HK-2 (cell line): ENCODE measurements at regions not wholly inside any gene's neighbourhood (a gene's known extent, or its start where the extent isn't known, plus 50 kb on each side); places are given as distances from the start of the nearest gene placed in this dataset.

Source experiments
- DNase-seq: peaks from one replicate; pipeline ENCODE4 v3.0.0-alpha.2; 2018; ENCODE audit not compliant: unreplicated experiment

DNA sequence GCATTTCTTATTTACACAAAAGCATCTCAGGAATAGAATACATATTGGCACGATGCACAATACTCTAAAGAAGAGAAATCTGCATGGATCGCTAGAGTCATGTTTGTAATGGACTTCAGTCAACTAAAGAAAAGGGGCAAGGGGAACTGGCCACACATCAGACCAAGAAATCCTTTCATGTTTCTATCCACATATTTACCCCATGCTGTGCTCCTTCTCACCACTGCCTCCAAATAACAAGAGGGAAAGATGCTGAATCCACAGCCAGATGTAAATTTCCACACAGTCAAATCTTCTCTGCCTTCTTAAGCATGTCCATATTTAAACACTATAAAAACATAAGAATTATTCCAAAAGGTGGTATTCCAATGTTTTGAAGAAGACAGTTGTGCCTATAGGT, 67.6 kb downstream of the COX18 start:
- no peak for DNase-seq

- peak; percentile 79 for DNase-seq
Observed at GRCh38 chr4:72997409-72997808, 72.1 kb downstream of the COX18 start.

DNA sequence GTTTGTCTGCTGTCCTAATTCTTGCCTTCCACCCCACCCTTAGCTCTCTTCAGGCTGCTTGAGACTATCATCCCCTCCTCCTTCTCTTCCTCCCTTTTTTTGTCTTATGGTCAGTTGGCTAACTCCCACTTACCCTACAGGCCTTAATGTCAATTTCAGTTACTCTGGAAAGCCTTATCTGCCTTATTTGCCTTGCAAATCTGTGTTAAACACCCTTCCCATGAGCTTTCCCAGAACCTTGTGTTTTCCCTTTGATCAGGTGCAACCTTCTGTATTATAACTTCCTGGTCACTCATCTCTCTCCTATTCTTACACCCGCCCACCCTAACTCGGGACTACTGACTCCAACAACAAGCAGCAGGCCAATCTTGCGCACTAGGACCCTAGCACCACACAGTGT, 74.8 kb downstream of the COX18 start:
- no peak for DNase-seq

GRCh38 chr4:72993876-72994275, 75.6 kb downstream of the COX18 start:
- DNase-seq = no peak

DNA sequence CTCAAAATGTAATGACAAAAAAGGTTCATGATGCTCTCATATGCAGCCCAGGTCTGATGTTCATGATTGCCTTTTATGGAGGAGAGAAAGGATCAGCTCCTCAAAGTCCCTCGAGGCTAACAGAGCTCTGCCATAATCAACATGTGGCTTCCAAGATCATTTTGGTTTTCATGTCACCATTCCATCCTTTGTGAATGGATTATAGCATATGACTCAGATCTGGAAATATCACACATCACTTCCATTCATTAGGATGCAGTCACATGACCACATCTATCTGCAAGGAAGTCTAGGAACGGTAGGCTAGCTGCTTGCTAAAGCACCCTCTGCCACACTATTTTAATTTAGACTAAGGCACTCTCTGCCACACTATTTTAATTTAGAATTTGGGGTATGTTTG, 77.6 kb downstream of the COX18 start:
- DNase-seq = no peak

DNA sequence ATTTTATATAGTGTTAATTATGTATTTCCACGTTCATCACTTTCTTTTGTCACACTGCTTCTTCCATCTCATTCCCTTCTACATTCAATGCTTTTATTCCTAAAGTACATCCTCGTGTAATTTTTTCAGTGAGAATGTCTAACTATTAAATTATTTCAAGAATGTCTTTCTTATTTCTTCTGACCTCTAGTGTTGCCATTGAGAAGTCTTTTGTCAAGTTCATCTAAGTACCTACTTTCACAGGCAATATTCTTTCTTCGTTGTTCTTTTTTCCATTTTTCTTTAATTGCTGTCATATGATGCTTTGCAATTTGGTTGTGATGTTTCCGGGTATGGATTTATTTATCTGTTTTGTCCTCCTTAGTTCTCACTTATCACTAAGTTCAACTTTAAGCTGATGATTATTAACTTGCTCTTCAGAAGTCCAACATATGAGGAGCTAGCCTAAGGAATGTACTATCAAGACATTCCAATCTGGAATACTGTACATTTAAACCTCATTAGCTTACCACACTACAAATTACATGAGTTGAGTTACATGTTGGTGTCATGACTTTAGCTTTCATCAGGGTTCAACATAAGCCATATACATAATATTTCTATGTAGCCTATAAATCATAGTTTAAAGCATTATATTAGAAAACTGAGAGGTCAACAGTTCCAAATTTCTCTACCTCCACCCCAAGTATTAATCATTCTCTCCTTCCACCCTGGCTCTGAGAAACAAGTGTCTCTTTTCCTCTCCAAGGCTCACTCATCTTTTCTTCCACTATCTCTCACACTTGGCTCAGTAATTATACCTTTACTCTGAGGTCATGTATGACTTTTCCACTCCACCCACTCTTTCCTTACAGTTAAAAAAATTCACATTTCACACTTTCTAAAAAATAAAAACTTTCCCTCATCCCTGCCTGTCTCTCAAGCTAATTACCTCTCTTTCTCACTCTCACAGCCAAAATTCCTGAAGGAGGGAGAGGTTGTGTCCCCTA, 81.5 kb downstream of the COX18 start:
- DNase-seq = no peak

- no peak for DNase-seq
Observed at GRCh38 chr4:72984351-72984750, 85.2 kb downstream of the COX18 start.

DNA sequence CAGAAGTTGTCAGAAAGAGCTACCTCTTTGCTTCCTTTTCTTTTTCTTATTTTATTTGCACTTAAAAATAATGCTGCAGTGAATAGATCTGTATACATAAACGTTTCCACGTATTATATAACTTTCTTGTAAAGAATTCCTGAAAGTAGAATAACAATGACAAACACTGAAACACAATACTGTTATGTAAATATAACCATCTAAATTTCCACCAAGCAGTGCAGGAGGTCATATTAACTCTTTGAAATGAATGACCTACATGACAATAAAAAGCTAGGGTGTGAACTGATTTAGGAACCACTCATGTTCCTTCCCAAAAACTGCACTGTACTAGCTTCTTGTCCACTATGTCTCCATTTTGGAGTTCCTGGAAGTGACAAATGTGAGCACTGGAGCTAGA, 85.8 kb downstream of the COX18 start:
- DNase-seq = no peak

DNA sequence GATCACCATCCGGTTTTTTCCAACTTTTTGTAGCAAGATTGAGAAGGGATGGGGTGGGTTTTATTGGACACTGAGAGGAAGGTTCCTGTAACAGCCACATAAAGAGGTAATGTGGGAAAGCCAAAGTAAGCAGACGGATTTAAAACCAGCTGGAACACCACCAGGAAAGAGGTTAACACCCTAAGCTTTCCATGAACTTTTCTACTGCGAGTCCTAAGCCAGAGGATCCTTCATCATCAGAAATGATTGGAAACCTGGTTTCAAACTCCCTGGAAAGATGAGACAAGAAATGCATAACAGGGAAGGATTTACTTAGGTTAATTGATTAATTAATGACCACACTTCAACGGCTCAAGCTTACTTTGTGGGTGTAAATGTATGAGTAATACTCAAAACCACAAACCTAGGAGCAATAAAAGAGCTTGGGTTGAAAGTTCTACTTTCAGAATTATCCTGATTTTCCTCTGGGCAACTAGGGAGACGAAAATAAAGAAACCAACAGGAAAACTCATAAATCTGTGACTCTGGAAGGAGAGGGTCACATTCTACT, 91.5 kb downstream of the COX18 start:
- no peak for DNase-seq

DNA sequence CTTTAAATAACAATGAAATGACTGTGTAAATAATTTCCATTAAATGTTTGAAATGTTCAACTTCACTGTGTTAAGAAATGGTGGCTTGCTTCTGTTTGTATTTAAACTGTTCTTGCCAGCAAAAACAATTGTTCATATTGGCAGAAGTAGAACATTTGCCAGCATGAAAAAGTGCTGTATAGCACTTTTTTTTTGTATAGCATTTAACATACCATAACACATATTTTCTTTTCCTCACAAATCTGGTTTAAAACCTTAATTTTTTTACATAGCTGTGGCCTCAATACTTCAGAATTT, 94.1 kb downstream of the COX18 start:
- DNase-seq = no peak

DNA sequence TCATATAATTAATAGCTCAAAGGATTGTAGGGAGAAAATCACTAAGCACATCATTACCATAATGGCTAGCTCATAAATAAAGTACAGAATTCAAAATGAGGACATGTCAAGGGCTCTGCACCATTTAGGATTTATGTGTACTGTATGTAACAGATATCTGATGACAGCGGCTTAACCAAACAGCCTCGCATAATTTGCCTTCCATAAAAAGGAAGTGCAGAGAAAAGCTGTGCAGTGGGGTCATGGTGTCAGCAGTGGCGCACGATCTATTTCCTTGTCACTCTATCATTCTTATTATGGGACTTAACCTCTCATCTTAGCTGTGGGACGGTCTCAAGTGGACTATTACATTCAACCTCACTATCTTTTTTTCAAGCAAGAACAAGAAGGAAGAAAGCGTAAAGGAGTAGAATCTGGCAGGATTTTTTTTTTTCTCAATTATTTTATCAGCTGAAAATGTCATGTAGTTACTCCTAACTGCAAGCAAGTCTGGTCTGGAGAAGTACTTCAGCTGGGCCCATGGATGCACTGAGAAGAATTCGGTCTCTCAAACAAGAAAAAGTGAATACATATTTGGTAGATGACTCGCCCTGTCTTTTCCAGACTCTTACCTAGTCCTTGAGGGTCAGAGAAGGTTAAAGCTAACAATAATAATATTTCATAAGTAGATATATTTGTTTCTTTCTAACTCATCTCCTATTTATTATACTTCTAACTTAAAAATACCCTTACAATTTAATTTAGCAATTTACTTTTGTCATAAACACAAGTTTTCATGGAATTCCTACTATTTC, 94.6 kb downstream of the COX18 start:
- no peak for DNase-seq

- DNase-seq = peak; percentile 39
Observed at GRCh38 chr4:72971572-72971971, 97.9 kb downstream of the COX18 start.

DNA sequence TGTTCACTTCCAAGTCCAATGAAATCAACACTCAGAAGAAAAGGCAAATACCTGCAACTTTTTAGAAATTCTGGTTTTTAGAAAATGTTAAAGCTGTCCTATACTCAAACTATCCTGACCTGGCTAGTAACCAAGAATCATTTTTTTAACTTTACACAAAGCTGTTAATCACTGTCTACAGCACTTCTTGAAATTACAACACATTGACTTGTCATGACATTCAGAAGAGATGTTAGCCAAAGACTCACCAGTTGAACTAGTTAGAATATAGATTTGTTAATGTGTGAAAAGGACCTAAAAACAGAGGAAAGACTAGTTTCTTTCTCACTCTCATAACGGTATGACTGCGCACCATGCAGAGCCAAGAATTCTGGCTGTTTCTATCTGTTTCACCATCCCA, 98.8 kb downstream of the COX18 start:
- DNase-seq = no peak

DNA sequence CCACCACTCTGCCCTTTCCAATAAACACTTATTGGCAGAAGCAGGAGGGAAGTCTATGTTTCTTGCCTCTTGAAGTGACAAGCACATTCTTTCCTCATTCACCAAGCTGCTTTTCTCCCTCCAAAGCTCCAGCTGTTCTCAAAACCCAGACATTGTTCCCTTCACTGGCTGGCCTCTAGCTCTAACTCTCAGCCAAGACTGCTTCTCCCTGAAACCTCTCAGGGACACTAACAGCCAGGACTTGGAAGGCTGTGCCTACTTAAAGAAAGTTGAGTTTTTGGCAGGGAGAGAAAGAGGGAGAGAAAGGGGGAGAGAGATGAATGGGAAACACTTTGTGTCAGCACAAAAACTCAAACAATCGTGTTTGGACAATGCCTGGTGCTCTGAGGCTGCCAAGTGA, 99.5 kb downstream of the COX18 start:
- no peak for DNase-seq

- DNase-seq = no peak
Observed at GRCh38 chr4:72966652-72967051, 102.9 kb downstream of the COX18 start.

- DNase-seq = no peak
Observed at GRCh38 chr4:72959411-72959810, 110.1 kb downstream of the COX18 start.

- no peak for DNase-seq
Observed at GRCh38 chr4:72954811-72955210, 114.7 kb downstream of the COX18 start.

- DNase-seq = no peak
Observed at GRCh38 chr4:72953571-72953970, 115.9 kb downstream of the COX18 start.

- no peak for DNase-seq
Observed at GRCh38 chr4:72951628-72952027, 117.9 kb downstream of the COX18 start.

DNA sequence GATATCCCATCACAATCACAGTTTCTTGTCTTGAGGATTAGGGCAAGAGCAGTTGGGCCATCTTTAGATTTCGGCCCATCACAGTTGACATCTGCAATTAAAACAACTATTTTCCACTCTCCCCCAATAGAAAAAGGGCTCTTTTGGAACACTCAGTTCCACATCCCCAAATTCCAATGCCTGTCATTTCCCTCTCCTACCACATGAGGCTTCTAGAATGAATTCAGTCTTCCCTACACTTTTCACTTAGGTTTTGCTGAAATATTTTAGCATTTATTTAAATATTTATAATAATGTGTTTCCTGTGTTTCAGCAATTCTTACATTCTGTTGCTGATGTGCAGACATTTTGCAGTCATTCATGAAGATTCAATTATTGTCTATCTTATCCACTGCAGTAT, 118.4 kb downstream of the COX18 start:
- DNase-seq = no peak

- no peak for DNase-seq
Observed at GRCh38 chr4:72948080-72948479, 121.4 kb downstream of the COX18 start.

GRCh38 chr4:72945719-72946336, 123.7 kb downstream of the COX18 start:
- DNase-seq = no peak
